ENCODE measurements at regions not wholly inside any gene's neighbourhood (a gene's known extent, or its start where the extent isn't known, plus 50 kb on each side); places are given as distances from the start of the nearest gene placed in this dataset.

- TF ChIP-seq, protein P1, sequence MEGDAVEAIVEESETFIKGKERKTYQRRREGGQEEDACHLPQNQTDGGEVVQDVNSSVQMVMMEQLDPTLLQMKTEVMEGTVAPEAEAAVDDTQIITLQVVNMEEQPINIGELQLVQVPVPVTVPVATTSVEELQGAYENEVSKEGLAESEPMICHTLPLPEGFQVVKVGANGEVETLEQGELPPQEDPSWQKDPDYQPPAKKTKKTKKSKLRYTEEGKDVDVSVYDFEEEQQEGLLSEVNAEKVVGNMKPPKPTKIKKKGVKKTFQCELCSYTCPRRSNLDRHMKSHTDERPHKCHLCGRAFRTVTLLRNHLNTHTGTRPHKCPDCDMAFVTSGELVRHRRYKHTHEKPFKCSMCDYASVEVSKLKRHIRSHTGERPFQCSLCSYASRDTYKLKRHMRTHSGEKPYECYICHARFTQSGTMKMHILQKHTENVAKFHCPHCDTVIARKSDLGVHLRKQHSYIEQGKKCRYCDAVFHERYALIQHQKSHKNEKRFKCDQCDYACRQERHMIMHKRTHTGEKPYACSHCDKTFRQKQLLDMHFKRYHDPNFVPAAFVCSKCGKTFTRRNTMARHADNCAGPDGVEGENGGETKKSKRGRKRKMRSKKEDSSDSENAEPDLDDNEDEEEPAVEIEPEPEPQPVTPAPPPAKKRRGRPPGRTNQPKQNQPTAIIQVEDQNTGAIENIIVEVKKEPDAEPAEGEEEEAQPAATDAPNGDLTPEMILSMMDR (IDR thresholded peaks at IDR 0.05; ENCODE audit: low read depth, low read length, missing control alignments) = no peak
- H3K4me3 ChIP-seq (ENCODE audit: low read depth, low read length) = no peak overlapping the region
- DNase-seq (ENCODE audit: low read depth) = no peak
Measured at GRCh38 chr4:107114059-107114458, 77.9 kb upstream of the DKK2 start.

DNA sequence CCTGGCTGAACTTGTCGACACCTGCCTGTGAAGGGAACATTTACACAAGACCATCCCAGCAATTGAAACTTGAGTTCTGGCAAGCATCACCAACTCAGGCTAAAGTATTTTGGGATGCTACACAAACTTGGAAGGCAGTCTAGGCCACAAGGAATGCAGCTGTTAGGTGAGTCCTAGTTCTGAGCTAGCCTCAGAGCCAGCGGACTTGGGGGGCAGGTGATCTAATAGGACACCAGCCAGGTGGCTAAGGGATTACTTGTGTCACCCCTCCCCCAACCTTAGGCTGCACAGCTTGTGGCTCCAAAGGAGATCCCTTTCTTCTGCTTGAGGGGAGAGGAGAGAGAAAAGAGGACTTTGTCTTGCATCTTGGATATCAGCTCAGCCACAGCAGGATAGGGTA is 62.3 kb upstream of the DKK2 start:
- H3K4me3 ChIP-seq (ENCODE audit: low read depth, low read length) = no peak overlapping the region
- TF ChIP-seq, protein P1 (IDR thresholded peaks at IDR 0.05; ENCODE audit: low read depth, low read length, missing control alignments) = no peak
- DNase-seq (ENCODE audit: low read depth) = no peak

DNA sequence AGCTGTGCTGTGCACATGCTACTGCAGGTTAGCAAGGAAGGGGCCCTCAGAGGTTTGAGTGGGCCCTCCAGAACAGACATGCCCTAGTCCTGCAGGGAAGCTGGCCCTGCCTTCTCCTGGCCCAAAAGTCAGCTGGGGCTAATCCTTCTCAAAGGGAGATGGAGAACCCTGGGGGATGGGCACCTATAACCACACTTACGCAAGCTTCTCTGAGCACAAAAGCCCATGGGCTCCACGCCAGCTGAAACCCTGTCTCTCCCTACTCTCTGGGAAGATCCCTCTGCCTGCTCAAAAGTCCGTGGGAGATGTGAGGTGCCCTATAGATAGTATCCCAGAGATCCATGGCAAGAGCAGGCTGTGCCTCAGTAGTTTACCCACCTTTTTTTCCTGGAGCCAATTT is 58.9 kb upstream of the DKK2 start:
- no peak overlapping the region for H3K4me3 ChIP-seq (ENCODE audit: low read depth, low read length)
- DNase-seq (ENCODE audit: low read depth) = no peak
- TF ChIP-seq, protein P1 (IDR thresholded peaks at IDR 0.05; ENCODE audit: low read depth, low read length, missing control alignments) = no peak

DNA sequence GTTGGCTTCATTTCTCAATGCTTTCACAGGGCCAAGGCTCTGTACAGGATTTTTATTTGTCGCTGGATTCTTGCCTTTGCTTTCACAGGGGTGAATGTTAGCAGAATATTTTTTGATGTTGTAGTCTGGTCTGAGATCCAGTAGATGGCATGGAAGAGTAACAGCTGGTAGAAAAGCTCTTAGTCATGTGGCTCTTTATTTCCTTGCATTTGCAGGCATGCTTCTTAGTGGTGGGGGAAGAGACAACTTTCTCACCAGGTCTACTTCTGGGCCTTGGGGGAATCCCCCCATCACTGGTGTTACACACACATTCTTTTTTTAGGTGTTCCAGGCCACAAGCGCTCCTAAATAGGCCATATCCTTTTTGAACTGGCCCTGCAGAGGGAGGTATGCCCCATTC is 58.2 kb upstream of the DKK2 start:
- DNase-seq (ENCODE audit: low read depth) = no peak
- H3K4me3 ChIP-seq (ENCODE audit: low read depth, low read length) = no peak overlapping the region
- TF ChIP-seq, protein P1 (IDR thresholded peaks at IDR 0.05; ENCODE audit: low read depth, low read length, missing control alignments) = peak; percentile 23

Measured in GM12864 (cell line).